IgD-negative memory B cell (primary cell): ENCODE measurements at regions not wholly inside any gene's neighbourhood (a gene's known extent, or its start where the extent isn't known, plus 50 kb on each side); places are given as distances from the start of the nearest gene placed in this dataset.

Experiments
- H3K27ac Mint-ChIP-seq, 3 donors: one replicate each; pipeline ENCODE4 v1.8.0; 2020 to 2022; ENCODE audit warnings: mild to moderate bottlenecking in 3 of 3, mixed read lengths in 3 of 3, moderate library complexity in 1 of 3
- H3K27me3 Mint-ChIP-seq: one replicate; pipeline ENCODE4 v1.8.0; 2021; ENCODE audit warnings: mixed read lengths
- H3K36me3 Mint-ChIP-seq: one replicate; pipeline ENCODE4 v1.8.0; 2020; ENCODE audit warnings: mild to moderate bottlenecking, mixed read lengths
- H3K4me1 Mint-ChIP-seq, 3 donors: one replicate each; pipeline ENCODE4 v1.8.0; 2020 to 2022; ENCODE audit warnings: mixed read lengths in 3 of 3, mild to moderate bottlenecking in 1 of 3
- H3K4me3 Mint-ChIP-seq, 4 donors: one replicate each; pipeline ENCODE4 v1.8.0; 2020 to 2022; ENCODE audit warnings: mild to moderate bottlenecking in 4 of 4, mixed read lengths in 4 of 4, moderate library complexity in 3 of 4
- H3K9me3 Mint-ChIP-seq, 3 donors: one replicate each; pipeline ENCODE4 v1.8.0; 2020 to 2021; ENCODE audit warnings: mixed read lengths in 3 of 3, mild to moderate bottlenecking in 1 of 3

- Mint-ChIP-seq H3K4me1 (no peaks in the 10 kb centered on the region), H3K9me3 (peaks cover 0 to 8% (median 6%) of the 10 kb centered on the region in 3 donors), H3K27me3 (no peaks in the 10 kb centered on the region)
These were observed 390.4 kb downstream of the SHISA9 start for GRCh38 chr16:13291591-13292333.

GRCh38 chr16:13296206-13296605, 394.8 kb downstream of the SHISA9 start:
- no peak overlapping the region for H3K27ac Mint-ChIP-seq
- H3K27me3 Mint-ChIP-seq = no peaks in the 10 kb centered on the region
- H3K4me3 Mint-ChIP-seq = no peak overlapping the region
- peaks cover 3 to 7% (median 6%) of the 10 kb centered on the region in 3 donors for H3K9me3 Mint-ChIP-seq
- no peaks in the 10 kb centered on the region for H3K4me1 Mint-ChIP-seq
- H3K36me3 Mint-ChIP-seq = no peaks in the 10 kb centered on the region

More at GRCh38 chr16:13291591-13292333, 390.4 kb downstream of the SHISA9 start:
- Mint-ChIP-seq H3K27ac (no peak overlapping the region), H3K4me3 (no peak overlapping the region), H3K36me3 (no peaks in the 10 kb centered on the region)

GRCh38 chr16:13298666-13299065, 397.3 kb downstream of the SHISA9 start:
- Mint-ChIP-seq H3K27ac (no peak overlapping the region), H3K4me3 (no peak overlapping the region), H3K4me1 (no peaks in the 10 kb centered on the region), H3K27me3 (peaks cover 3% of the 10 kb centered on the region), H3K36me3 (no peaks in the 10 kb centered on the region), H3K9me3 (peaks cover 0 to 3% (median 2%) of the 10 kb centered on the region in 3 donors)

GRCh38 chr16:13300066-13300840, 398.9 kb downstream of the SHISA9 start:
- Mint-ChIP-seq H3K4me1 (no peaks in the 10 kb centered on the region), H3K36me3 (no peaks in the 10 kb centered on the region), H3K9me3 (peaks cover 0 to 3% (median 2%) of the 10 kb centered on the region in 3 donors), H3K27me3 (peaks cover 3% of the 10 kb centered on the region), H3K4me3 (no peak overlapping the region), H3K27ac (no peak overlapping the region)

- no peak overlapping the region for H3K4me3 Mint-ChIP-seq
- no peaks in the 10 kb centered on the region for H3K4me1 Mint-ChIP-seq
- H3K27me3 Mint-ChIP-seq = peaks cover 6% of the 10 kb centered on the region
- no peaks in the 10 kb centered on the region for H3K9me3 Mint-ChIP-seq
- H3K36me3 Mint-ChIP-seq = no peaks in the 10 kb centered on the region
- no peak overlapping the region for H3K27ac Mint-ChIP-seq
These were observed 403.8 kb downstream of the SHISA9 start for GRCh38 chr16:13305019-13305755.

- no peak overlapping the region for H3K27ac Mint-ChIP-seq
- no peaks in the 10 kb centered on the region for H3K4me1 Mint-ChIP-seq
- no peaks in the 10 kb centered on the region for H3K9me3 Mint-ChIP-seq
- H3K27me3 Mint-ChIP-seq = peaks cover 6% of the 10 kb centered on the region
- H3K36me3 Mint-ChIP-seq = no peaks in the 10 kb centered on the region
- H3K4me3 Mint-ChIP-seq = no peak overlapping the region
These were observed 405.0 kb downstream of the SHISA9 start for GRCh38 chr16:13306161-13306995.

- Mint-ChIP-seq H3K27me3 (peaks cover 6% of the 10 kb centered on the region), H3K4me1 (no peaks in the 10 kb centered on the region), H3K4me3 (no peak overlapping the region), H3K27ac (no peak overlapping the region), H3K36me3 (no peaks in the 10 kb centered on the region), H3K9me3 (no peaks in the 10 kb centered on the region)
These were observed 405.9 kb downstream of the SHISA9 start for GRCh38 chr16:13307255-13307654.

GRCh38 chr16:13307851-13308250, 406.5 kb downstream of the SHISA9 start:
- no peaks in the 10 kb centered on the region for H3K36me3 Mint-ChIP-seq
- H3K27ac Mint-ChIP-seq = no peak overlapping the region
- H3K4me1 Mint-ChIP-seq = no peaks in the 10 kb centered on the region
- no peak overlapping the region for H3K4me3 Mint-ChIP-seq
- peaks cover 3% of the 10 kb centered on the region for H3K27me3 Mint-ChIP-seq
- H3K9me3 Mint-ChIP-seq = peaks cover 0 to 2% (median 0%) of the 10 kb centered on the region in 3 donors

GRCh38 chr16:13312063-13312462, 410.7 kb downstream of the SHISA9 start:
- Mint-ChIP-seq H3K4me3 (no peak overlapping the region), H3K4me1 (peaks cover 0 to 5% (median 5%) of the 10 kb centered on the region in 3 donors), H3K9me3 (peaks cover 0 to 4% (median 0%) of the 10 kb centered on the region in 3 donors)

GRCh38 chr16:13313351-13313750, 412.0 kb downstream of the SHISA9 start:
- no peak overlapping the region for H3K27ac Mint-ChIP-seq

More at GRCh38 chr16:13312063-13312462, 410.7 kb downstream of the SHISA9 start:
- Mint-ChIP-seq H3K27ac (no peak overlapping the region), H3K27me3 (peaks cover 3% of the 10 kb centered on the region), H3K36me3 (peaks cover 3% of the 10 kb centered on the region)

GRCh38 chr16:13314633-13315032, 413.2 kb downstream of the SHISA9 start:
- H3K27ac Mint-ChIP-seq = no peak overlapping the region
- peaks cover 0 to 4% (median 0%) of the 10 kb centered on the region in 3 donors for H3K9me3 Mint-ChIP-seq
- peaks cover 0 to 5% (median 5%) of the 10 kb centered on the region in 3 donors for H3K4me1 Mint-ChIP-seq
- H3K36me3 Mint-ChIP-seq = peaks cover 3% of the 10 kb centered on the region
- H3K4me3 Mint-ChIP-seq = no peak overlapping the region
- no peaks in the 10 kb centered on the region for H3K27me3 Mint-ChIP-seq

More at GRCh38 chr16:13313351-13313750, 412.0 kb downstream of the SHISA9 start:
- Mint-ChIP-seq H3K9me3 (peaks cover 0 to 4% (median 0%) of the 10 kb centered on the region in 3 donors), H3K4me3 (no peak overlapping the region), H3K4me1 (peaks cover 0 to 5% (median 5%) of the 10 kb centered on the region in 3 donors), H3K27me3 (no peaks in the 10 kb centered on the region), H3K36me3 (peaks cover 3% of the 10 kb centered on the region)

- H3K4me1 Mint-ChIP-seq = peaks cover 0 to 5% (median 5%) of the 10 kb centered on the region in 3 donors
- peaks cover 0 to 4% (median 0%) of the 10 kb centered on the region in 3 donors for H3K9me3 Mint-ChIP-seq
- H3K27ac Mint-ChIP-seq = no peak overlapping the region
- H3K4me3 Mint-ChIP-seq = peak overlapping the region in 1 of 4 donors; percentile 78
- H3K27me3 Mint-ChIP-seq = no peaks in the 10 kb centered on the region
- peaks cover 3% of the 10 kb centered on the region for H3K36me3 Mint-ChIP-seq
These were observed 414.4 kb downstream of the SHISA9 start for GRCh38 chr16:13315642-13316427.

- Mint-ChIP-seq H3K9me3 (no peaks in the 10 kb centered on the region), H3K27me3 (no peaks in the 10 kb centered on the region), H3K27ac (no peak overlapping the region), H3K4me3 (no peak overlapping the region), H3K4me1 (no peaks in the 10 kb centered on the region), H3K36me3 (no peaks in the 10 kb centered on the region)
These were observed 420.9 kb downstream of the SHISA9 start for GRCh38 chr16:13322336-13322735.
